Karpas-422 (cell line): ENCODE measurements at regions not wholly inside any gene's neighbourhood (a gene's known extent, or its start where the extent isn't known, plus 50 kb on each side); places are given as distances from the start of the nearest gene placed in this dataset.

ENCODE experiments used
- DNase-seq: peaks from one replicate; pipeline ENCODE4 v3.0.0-alpha.2; 2015
- H2AFZ ChIP-seq: fragments of 200-600 bp; sonication (generic); 2 replicates; pipeline ENCODE4 v1.6.1; 2014; ENCODE audit warnings: antibody characterized with exemption, low read length, mixed read lengths
- H3K27ac ChIP-seq: fragments of 200-600 bp; sonication (generic); 2 replicates; pipeline ENCODE4 v1.5.1; 2014; ENCODE audit warnings: mild to moderate bottlenecking, low read length, moderate library complexity
- H3K27me3 ChIP-seq: fragments of 200-600 bp; sonication (generic); 2 replicates; pipeline ENCODE4 v1.6.1; 2014; ENCODE audit warnings: low read length, mixed read lengths
- H3K36me3 ChIP-seq: fragments of 200-600 bp; sonication (generic); 2 replicates; pipeline ENCODE4 v1.6.1; 2014; ENCODE audit warnings: low read length, mixed read lengths; ENCODE audit not compliant: insufficient read depth
- H3K4me1 ChIP-seq: fragments of 200-600 bp; sonication (generic); 2 replicates; pipeline ENCODE4 v1.6.1; 2014; ENCODE audit warnings: mild to moderate bottlenecking, low read length, mixed read lengths
- H3K4me2 ChIP-seq: fragments of 200-600 bp; sonication (generic); 2 replicates; pipeline ENCODE4 v1.6.1; 2014; ENCODE audit warnings: low read length, low read depth, mild to moderate bottlenecking; ENCODE audit not compliant: poor library complexity, severe bottlenecking
- H3K4me3 ChIP-seq: fragments of 200-600 bp; sonication (generic); 2 replicates; pipeline ENCODE4 v1.5.1; 2014; ENCODE audit warnings: mild to moderate bottlenecking, antibody characterized with exemption, low read length, mixed read lengths
- H3K79me2 ChIP-seq: fragments of 200-600 bp; sonication (generic); 2 replicates; pipeline ENCODE4 v1.6.1; 2014; ENCODE audit warnings: mild to moderate bottlenecking, low read length, mixed read lengths
- H3K9ac ChIP-seq: fragments of 200-600 bp; sonication (generic); 2 replicates; pipeline ENCODE4 v1.6.0; 2014; ENCODE audit warnings: low read length
- H3K9me2 ChIP-seq: fragments of 200-600 bp; sonication (generic), shearing (Covaris generic); replicated peaks from 2 replicates; pipeline ENCODE4 v1.6.0; 2014; ENCODE audit warnings: mild to moderate bottlenecking, low read length, moderate library complexity; ENCODE audit not compliant: insufficient read depth
- H3K9me3 ChIP-seq: fragments of 300-700, 200-600 bp; sonication (generic); 2 replicates; pipeline ENCODE4 v1.6.1; 2014; ENCODE audit warnings: low read length, mixed read lengths
- H4K20me1 ChIP-seq: fragments of 200-600 bp; sonication (generic); 2 replicates; pipeline ENCODE4 v1.6.1; 2014; ENCODE audit warnings: mild to moderate bottlenecking, antibody characterized with exemption, low read length, low read depth; ENCODE audit not compliant: insufficient read depth

- Histone ChIP-seq H3K4me1 (no peaks in the 10 kb centered on the region), H3K4me2 (no peak overlapping the region), H2AFZ (no peak overlapping the region), H3K9me2 (no peaks in the 10 kb centered on the region; the same call in 1 of the 2 replicates), H3K9me3 (peaks cover 16% of the 10 kb centered on the region; the same call in 1 of the 2 replicates), H3K79me2 (no peaks in the 10 kb centered on the region), H3K4me3 (no peak overlapping the region), H4K20me1 (no peaks in the 10 kb centered on the region), H3K9ac (no peak overlapping the region), H3K27me3 (no peaks in the 10 kb centered on the region), H3K27ac (no peak overlapping the region), H3K36me3 (no peaks in the 10 kb centered on the region)
- DNase-seq: no peak
Measured at GRCh38 chr1:189656628-189657530, 820.8 kb downstream of the BRINP3 start.

- DNase-seq: no peak
- Histone ChIP-seq H3K4me3 (no peak overlapping the region), H2AFZ (no peak overlapping the region), H3K27ac (no peak overlapping the region), H3K9me3 (peaks cover 16% of the 10 kb centered on the region; the same call in 1 of the 2 replicates), H3K9ac (no peak overlapping the region), H3K9me2 (no peaks in the 10 kb centered on the region; the same call in 1 of the 2 replicates), H3K4me2 (no peak overlapping the region), H3K4me1 (no peaks in the 10 kb centered on the region), H3K36me3 (no peaks in the 10 kb centered on the region), H3K79me2 (no peaks in the 10 kb centered on the region), H3K27me3 (no peaks in the 10 kb centered on the region), H4K20me1 (no peaks in the 10 kb centered on the region)
Measured at GRCh38 chr1:189657715-189658114, 819.9 kb downstream of the BRINP3 start.

GRCh38 chr1:189658381-189658780, 819.3 kb downstream of the BRINP3 start:
- H3K4me1 ChIP-seq: no peaks in the 10 kb centered on the region
- H3K4me3 ChIP-seq: no peak overlapping the region
- H4K20me1 ChIP-seq: no peaks in the 10 kb centered on the region
- H3K9ac ChIP-seq: no peak overlapping the region
- H3K27ac ChIP-seq: no peak overlapping the region
- H3K4me2 ChIP-seq: no peak overlapping the region
- no peaks in the 10 kb centered on the region for H3K36me3 ChIP-seq
- H2AFZ ChIP-seq: no peak overlapping the region
- H3K79me2 ChIP-seq: no peaks in the 10 kb centered on the region
- no peaks in the 10 kb centered on the region for H3K27me3 ChIP-seq
- DNase-seq: no peak
- H3K9me3 ChIP-seq: peaks cover 16% of the 10 kb centered on the region; the same call in 1 of the 2 replicates
- H3K9me2 ChIP-seq: no peaks in the 10 kb centered on the region; the same call in 1 of the 2 replicates

GRCh38 chr1:189659731-189660130, 817.9 kb downstream of the BRINP3 start:
- Histone ChIP-seq H3K4me1 (no peaks in the 10 kb centered on the region), H3K9me2 (no peaks in the 10 kb centered on the region; the same call in 1 of the 2 replicates), H3K79me2 (no peaks in the 10 kb centered on the region), H4K20me1 (no peaks in the 10 kb centered on the region), H3K9ac (no peak overlapping the region), H3K9me3 (peaks cover 17% of the 10 kb centered on the region; the same call in 1 of the 2 replicates), H3K27ac (no peak overlapping the region), H3K4me3 (no peak overlapping the region), H2AFZ (no peak overlapping the region), H3K27me3 (no peaks in the 10 kb centered on the region), H3K36me3 (no peaks in the 10 kb centered on the region), H3K4me2 (no peak overlapping the region)
- no peak for DNase-seq

DNA sequence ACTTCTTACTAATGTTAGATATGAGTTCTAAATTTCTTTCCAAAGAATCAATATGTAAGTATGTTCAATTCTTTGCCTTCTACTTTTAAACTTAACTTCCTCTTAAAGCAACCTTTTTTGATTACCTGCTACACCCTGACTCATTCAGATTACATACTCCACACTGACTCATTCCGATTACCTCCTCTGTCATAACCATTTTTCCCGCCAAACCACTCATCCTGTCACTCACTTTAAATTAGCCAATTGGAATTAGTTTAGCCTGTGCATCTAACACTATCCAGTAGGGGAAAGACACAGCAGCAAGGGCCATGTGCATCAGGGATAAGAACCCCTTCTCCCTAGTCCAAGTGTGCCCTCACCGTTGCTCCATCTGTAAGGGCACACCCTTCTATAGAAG, 815.5 kb downstream of the BRINP3 start:
- Histone ChIP-seq H3K4me3 (no peak overlapping the region), H3K27me3 (no peaks in the 10 kb centered on the region), H3K9me2 (no peaks in the 10 kb centered on the region), H4K20me1 (no peaks in the 10 kb centered on the region), H3K36me3 (no peaks in the 10 kb centered on the region), H3K4me1 (no peaks in the 10 kb centered on the region), H2AFZ (no peak overlapping the region), H3K79me2 (no peaks in the 10 kb centered on the region), H3K9me3 (peaks cover 10% of the 10 kb centered on the region; the same call in 1 of the 2 replicates), H3K9ac (no peak overlapping the region), H3K4me2 (no peak overlapping the region), H3K27ac (no peak overlapping the region)
- DNase-seq: no peak

- no peak for DNase-seq
- Histone ChIP-seq H3K9ac (no peak overlapping the region), H3K27me3 (no peaks in the 10 kb centered on the region), H3K27ac (no peak overlapping the region), H3K4me2 (no peak overlapping the region), H3K9me3 (peaks cover 17% of the 10 kb centered on the region), H3K36me3 (no peaks in the 10 kb centered on the region), H3K4me1 (no peaks in the 10 kb centered on the region), H3K79me2 (no peaks in the 10 kb centered on the region), H3K9me2 (no peaks in the 10 kb centered on the region), H4K20me1 (no peaks in the 10 kb centered on the region), H2AFZ (no peak overlapping the region), H3K4me3 (no peak overlapping the region)
Measured at GRCh38 chr1:189669846-189670245, 807.8 kb downstream of the BRINP3 start.

GRCh38 chr1:189673217-189673616, 804.4 kb downstream of the BRINP3 start:
- no peaks in the 10 kb centered on the region for H3K79me2 ChIP-seq
- no peak overlapping the region for H2AFZ ChIP-seq
- no peaks in the 10 kb centered on the region for H3K4me1 ChIP-seq

DNA sequence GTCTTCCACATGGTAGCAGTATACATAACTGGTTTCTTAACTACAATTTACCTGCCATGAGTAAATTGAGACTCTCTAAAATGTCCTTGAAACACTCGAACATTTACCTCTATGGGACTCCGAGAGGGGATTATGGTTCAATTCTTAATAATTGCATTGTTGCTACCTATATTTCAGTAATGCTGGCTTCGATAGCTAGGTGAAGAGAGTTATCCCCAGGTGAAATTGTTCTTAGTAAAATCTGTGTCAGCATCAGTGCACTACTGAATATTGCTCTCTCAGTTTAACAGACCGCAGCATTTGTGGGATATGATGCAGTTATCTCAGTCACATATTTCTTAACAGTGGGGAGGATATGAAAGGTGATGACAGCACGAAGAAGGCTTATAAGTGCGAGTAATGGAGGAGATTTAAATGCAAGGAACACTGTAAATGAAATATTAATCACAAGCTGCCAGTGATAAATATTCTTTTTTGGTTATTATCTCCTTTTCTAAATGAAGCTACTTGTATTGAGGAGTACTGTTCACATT, 801.9 kb downstream of the BRINP3 start:
- no peak overlapping the region for H3K27ac ChIP-seq
- H3K4me1 ChIP-seq: no peaks in the 10 kb centered on the region
- no peak for DNase-seq
- H2AFZ ChIP-seq: no peak overlapping the region
- H3K36me3 ChIP-seq: no peaks in the 10 kb centered on the region
- no peaks in the 10 kb centered on the region for H4K20me1 ChIP-seq
- no peak overlapping the region for H3K9ac ChIP-seq
- H3K27me3 ChIP-seq: no peaks in the 10 kb centered on the region
- no peaks in the 10 kb centered on the region for H3K79me2 ChIP-seq
- H3K4me3 ChIP-seq: no peak overlapping the region
- H3K9me3 ChIP-seq: peaks cover 21% of the 10 kb centered on the region
- H3K4me2 ChIP-seq: no peak overlapping the region
- H3K9me2 ChIP-seq: no peaks in the 10 kb centered on the region

More at GRCh38 chr1:189673217-189673616, 804.4 kb downstream of the BRINP3 start:
- no peak for DNase-seq
- Histone ChIP-seq H3K9ac (no peak overlapping the region), H3K4me2 (no peak overlapping the region), H3K27me3 (no peaks in the 10 kb centered on the region), H3K4me3 (no peak overlapping the region), H3K36me3 (no peaks in the 10 kb centered on the region), H3K9me2 (no peaks in the 10 kb centered on the region), H3K27ac (no peak overlapping the region), H4K20me1 (no peaks in the 10 kb centered on the region), H3K9me3 (peaks cover 18% of the 10 kb centered on the region)
